ENCODE measurements at regions not wholly inside any gene's neighbourhood (a gene's known extent, or its start where the extent isn't known, plus 50 kb on each side); places are given as distances from the start of the nearest gene placed in this dataset.

GRCh38 chr1:112779665-112780526 lies 64.8 kb upstream of the PPM1J start:
- DNase-seq: no peak

GRCh38 chr1:112778137-112778536 lies 63.0 kb upstream of the PPM1J start:
- no peak for DNase-seq

GRCh38 chr1:112776688-112777087 lies 61.6 kb upstream of the PPM1J start:
- DNase-seq: no peak

GRCh38 chr1:112772781-112773180 lies 57.6 kb upstream of the PPM1J start:
- DNase-seq: no peak

GRCh38 chr1:112770724-112771123 lies 55.6 kb upstream of the PPM1J start:
- no peak for DNase-seq

GRCh38 chr1:112769611-112770010 lies 54.5 kb upstream of the PPM1J start:
- DNase-seq: no peak

GRCh38 chr1:112767646-112768045 lies 52.5 kb upstream of the PPM1J start:
- no peak for DNase-seq

Data from hippocampal formation (tissue), 2 donors.